ENCODE measurements at regions not wholly inside any gene's neighbourhood (a gene's known extent, or its start where the extent isn't known, plus 50 kb on each side); places are given as distances from the start of the nearest gene placed in this dataset.

DNA sequence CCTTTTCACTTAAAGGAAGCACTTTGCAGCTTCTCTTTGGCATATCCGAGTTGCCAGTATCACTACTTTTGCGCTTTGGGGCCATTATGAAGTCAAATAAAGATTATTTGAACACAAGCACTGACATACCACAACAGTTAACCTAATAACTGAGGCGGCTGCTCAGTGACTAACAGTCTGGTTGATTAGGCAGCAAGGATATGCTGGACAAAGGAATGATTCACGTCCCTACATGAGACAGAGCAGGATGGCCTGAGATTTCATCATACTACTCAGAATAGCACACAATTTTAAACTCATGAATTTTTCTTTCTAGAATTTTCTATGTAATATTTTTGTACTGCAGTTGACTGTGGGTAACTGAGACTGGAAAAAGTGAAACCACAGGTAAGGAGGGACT, 56.9 kb upstream of the E2F7 start:
- TF ChIP-seq, protein P1, sequence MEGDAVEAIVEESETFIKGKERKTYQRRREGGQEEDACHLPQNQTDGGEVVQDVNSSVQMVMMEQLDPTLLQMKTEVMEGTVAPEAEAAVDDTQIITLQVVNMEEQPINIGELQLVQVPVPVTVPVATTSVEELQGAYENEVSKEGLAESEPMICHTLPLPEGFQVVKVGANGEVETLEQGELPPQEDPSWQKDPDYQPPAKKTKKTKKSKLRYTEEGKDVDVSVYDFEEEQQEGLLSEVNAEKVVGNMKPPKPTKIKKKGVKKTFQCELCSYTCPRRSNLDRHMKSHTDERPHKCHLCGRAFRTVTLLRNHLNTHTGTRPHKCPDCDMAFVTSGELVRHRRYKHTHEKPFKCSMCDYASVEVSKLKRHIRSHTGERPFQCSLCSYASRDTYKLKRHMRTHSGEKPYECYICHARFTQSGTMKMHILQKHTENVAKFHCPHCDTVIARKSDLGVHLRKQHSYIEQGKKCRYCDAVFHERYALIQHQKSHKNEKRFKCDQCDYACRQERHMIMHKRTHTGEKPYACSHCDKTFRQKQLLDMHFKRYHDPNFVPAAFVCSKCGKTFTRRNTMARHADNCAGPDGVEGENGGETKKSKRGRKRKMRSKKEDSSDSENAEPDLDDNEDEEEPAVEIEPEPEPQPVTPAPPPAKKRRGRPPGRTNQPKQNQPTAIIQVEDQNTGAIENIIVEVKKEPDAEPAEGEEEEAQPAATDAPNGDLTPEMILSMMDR (IDR thresholded peaks at IDR 0.05) = no peak
- TF ChIP-seq POLR2A (IDR thresholded peaks at IDR 0.05) = no peak

All from thyroid gland (tissue), 4 donors.